ENCODE measurements at regions not wholly inside any gene's neighbourhood (a gene's known extent, or its start where the extent isn't known, plus 50 kb on each side); places are given as distances from the start of the nearest gene placed in this dataset.

DNA sequence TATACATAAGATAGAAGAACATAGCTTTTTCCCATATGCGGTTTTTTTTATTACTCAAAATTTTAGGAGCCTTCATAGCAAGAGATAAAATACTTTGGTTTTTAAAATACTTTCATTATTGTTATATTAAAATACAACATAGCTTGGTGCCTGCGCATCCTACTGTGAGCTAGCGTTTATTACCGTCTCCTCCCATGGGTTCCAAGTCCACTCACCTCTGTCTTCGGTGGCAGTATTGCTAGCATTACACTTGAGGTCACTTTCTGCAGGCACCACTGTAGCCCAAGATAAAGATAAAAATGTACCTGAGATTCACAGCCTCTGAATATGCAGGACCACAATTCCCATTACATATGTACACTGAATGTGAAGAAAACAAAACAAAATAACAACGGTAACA lies 326.7 kb downstream of the TPBG start:
- TF ChIP-seq, protein P1, sequence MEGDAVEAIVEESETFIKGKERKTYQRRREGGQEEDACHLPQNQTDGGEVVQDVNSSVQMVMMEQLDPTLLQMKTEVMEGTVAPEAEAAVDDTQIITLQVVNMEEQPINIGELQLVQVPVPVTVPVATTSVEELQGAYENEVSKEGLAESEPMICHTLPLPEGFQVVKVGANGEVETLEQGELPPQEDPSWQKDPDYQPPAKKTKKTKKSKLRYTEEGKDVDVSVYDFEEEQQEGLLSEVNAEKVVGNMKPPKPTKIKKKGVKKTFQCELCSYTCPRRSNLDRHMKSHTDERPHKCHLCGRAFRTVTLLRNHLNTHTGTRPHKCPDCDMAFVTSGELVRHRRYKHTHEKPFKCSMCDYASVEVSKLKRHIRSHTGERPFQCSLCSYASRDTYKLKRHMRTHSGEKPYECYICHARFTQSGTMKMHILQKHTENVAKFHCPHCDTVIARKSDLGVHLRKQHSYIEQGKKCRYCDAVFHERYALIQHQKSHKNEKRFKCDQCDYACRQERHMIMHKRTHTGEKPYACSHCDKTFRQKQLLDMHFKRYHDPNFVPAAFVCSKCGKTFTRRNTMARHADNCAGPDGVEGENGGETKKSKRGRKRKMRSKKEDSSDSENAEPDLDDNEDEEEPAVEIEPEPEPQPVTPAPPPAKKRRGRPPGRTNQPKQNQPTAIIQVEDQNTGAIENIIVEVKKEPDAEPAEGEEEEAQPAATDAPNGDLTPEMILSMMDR (conservative IDR thresholded peaks at IDR 0.05 in 1 of 2, IDR thresholded peaks at IDR 0.05 in 1 of 2; ENCODE audit: low read depth in 1 of 2, low read length in 2 of 2): no peak
- no peak for TF ChIP-seq EZH2 (IDR thresholded peaks at IDR 0.05; ENCODE audit: low read length, missing control alignments)

All from fibroblast of lung (primary cell).